MM.1S (cell line): ENCODE measurements at regions not wholly inside any gene's neighbourhood (a gene's known extent, or its start where the extent isn't known, plus 50 kb on each side); places are given as distances from the start of the nearest gene placed in this dataset.

Source experiments
- DNase-seq: peaks from one replicate; pipeline ENCODE4 v3.0.0-alpha.2; 2015
- H2AFZ ChIP-seq: fragments of 300-600 bp; sonication (generic); 2 replicates; pipeline ENCODE4 v1.6.0; 2016; ENCODE audit warnings: antibody characterized with exemption, low read length
- H3F3A ChIP-seq: fragments of 300-600 bp; sonication (generic); 2 replicates; pipeline ENCODE4 v1.6.1; 2016; ENCODE audit warnings: mild to moderate bottlenecking, antibody characterized with exemption, low read length, moderate library complexity, mixed read lengths; ENCODE audit not compliant: insufficient read depth
- H3K27ac ChIP-seq: fragments of 300-600 bp; sonication (generic); 2 replicates; pipeline ENCODE4 v1.5.1; 2016; ENCODE audit warnings: mild to moderate bottlenecking, low read length
- H3K27me3 ChIP-seq: fragments of 300-600 bp; sonication (generic); replicated peaks from 2 replicates; pipeline ENCODE4 v1.6.0; 2016; ENCODE audit warnings: low read length; ENCODE audit not compliant: insufficient read depth
- H3K36me3 ChIP-seq: fragments of 300-600 bp; sonication (generic); replicated peaks from 2 replicates; pipeline ENCODE4 v1.6.1; 2016; ENCODE audit warnings: mild to moderate bottlenecking, low read length, mixed read lengths; ENCODE audit not compliant: insufficient read depth
- H3K4me1 ChIP-seq: fragments of 300-600 bp; sonication (generic); 2 replicates; pipeline ENCODE4 v1.6.1; 2016; ENCODE audit warnings: low read length, mixed read lengths
- H3K4me2 ChIP-seq: fragments of 300-600 bp; sonication (generic); 2 replicates; pipeline ENCODE4 v1.6.0; 2016; ENCODE audit warnings: low read depth, low read length
- H3K4me3 ChIP-seq: fragments of 300-600 bp; sonication (generic); 2 replicates; pipeline ENCODE4 v1.5.1; 2016; ENCODE audit warnings: low read length, mixed read lengths
- H3K79me2 ChIP-seq: fragments of 300-600 bp; sonication (generic); 2 replicates; pipeline ENCODE4 v1.6.1; 2016; ENCODE audit warnings: mixed run types, low read length, mixed read lengths
- H3K9ac ChIP-seq: fragments of 300-600 bp; sonication (generic); 2 replicates; pipeline ENCODE4 v1.6.1; 2016; ENCODE audit warnings: low read length, mixed read lengths
- H3K9me2 ChIP-seq: fragments of 300-600 bp; sonication (generic); replicated peaks from 2 replicates; pipeline ENCODE4 v1.6.1; 2016; ENCODE audit warnings: mild to moderate bottlenecking, low read length, mixed read lengths; ENCODE audit not compliant: insufficient read depth
- H3K9me3 ChIP-seq: fragments of 300-600 bp; sonication (generic); replicated peaks from 2 replicates; pipeline ENCODE4 v1.6.1; 2016; ENCODE audit warnings: mild to moderate bottlenecking, low read length, mixed read lengths; ENCODE audit not compliant: insufficient read depth
- H4K20me1 ChIP-seq: fragments of 300-600 bp; sonication (generic); 2 replicates; pipeline ENCODE4 v1.6.1; 2016; ENCODE audit warnings: mild to moderate bottlenecking, low read length, moderate library complexity, mixed read lengths; ENCODE audit not compliant: insufficient read depth
- EZH2 ChIP-seq: fragments of 300-600 bp; sonication (generic); optimal IDR thresholded peaks from 2 replicates; pipeline ENCODE3; 2017; ENCODE audit warnings: low read depth, mild to moderate bottlenecking, antibody characterized with exemption, low read length, mixed read lengths
- EZH2phosphoT487 ChIP-seq: fragments of 300-600 bp; sonication (generic); IDR thresholded peaks from 2 replicates; pipeline ENCODE4 v1.6.1; 2018; ENCODE audit warnings: antibody characterized with exemption, low read length
- TF ChIP-seq, protein P1 (sequence below): fragments of 300-600 bp; sonication (generic); IDR thresholded peaks from 2 replicates; pipeline ENCODE4 v1.5.1; 2016; ENCODE audit warnings: antibody characterized with exemption, low read length, mixed read lengths

DNA sequence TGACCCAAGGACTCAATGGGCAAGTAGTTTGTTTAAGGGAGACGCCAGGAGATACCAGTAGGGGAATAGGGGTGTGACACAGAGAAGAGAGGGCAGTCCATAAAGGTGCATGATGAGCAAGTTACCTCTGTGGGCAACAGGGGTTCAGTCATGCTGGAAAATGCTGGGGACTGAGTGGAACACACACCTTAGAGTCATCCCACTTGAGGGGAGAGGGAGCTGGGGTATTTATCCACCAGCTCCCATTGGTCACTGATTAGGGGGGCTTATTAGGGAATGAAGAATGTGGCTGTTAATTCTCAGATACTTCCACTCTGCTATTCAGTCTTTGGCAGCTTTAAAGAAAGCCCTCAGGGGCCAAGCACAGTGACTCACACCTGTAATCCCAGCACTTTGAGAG, 67.5 kb upstream of the MRI1 start:
- Histone ChIP-seq H3K9me2 (no peaks in the 10 kb centered on the region), H3K79me2 (no peaks in the 10 kb centered on the region), H3K9me3 (no peaks in the 10 kb centered on the region), H2AFZ (no peak overlapping the region), H3K4me1 (no peaks in the 10 kb centered on the region), H3K9ac (no peak overlapping the region), H3K36me3 (no peaks in the 10 kb centered on the region), H3K27me3 (peaks cover 59% of the 10 kb centered on the region), H4K20me1 (no peaks in the 10 kb centered on the region), H3K4me3 (no peak overlapping the region), H3F3A (no peaks in the 10 kb centered on the region), H3K27ac (no peak overlapping the region), H3K4me2 (no peak overlapping the region)
- DNase-seq = no peak
- TF ChIP-seq, protein P1, sequence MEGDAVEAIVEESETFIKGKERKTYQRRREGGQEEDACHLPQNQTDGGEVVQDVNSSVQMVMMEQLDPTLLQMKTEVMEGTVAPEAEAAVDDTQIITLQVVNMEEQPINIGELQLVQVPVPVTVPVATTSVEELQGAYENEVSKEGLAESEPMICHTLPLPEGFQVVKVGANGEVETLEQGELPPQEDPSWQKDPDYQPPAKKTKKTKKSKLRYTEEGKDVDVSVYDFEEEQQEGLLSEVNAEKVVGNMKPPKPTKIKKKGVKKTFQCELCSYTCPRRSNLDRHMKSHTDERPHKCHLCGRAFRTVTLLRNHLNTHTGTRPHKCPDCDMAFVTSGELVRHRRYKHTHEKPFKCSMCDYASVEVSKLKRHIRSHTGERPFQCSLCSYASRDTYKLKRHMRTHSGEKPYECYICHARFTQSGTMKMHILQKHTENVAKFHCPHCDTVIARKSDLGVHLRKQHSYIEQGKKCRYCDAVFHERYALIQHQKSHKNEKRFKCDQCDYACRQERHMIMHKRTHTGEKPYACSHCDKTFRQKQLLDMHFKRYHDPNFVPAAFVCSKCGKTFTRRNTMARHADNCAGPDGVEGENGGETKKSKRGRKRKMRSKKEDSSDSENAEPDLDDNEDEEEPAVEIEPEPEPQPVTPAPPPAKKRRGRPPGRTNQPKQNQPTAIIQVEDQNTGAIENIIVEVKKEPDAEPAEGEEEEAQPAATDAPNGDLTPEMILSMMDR = no peak
- TF ChIP-seq EZH2 = no peak
- no peak for TF ChIP-seq EZH2phosphoT487

DNA sequence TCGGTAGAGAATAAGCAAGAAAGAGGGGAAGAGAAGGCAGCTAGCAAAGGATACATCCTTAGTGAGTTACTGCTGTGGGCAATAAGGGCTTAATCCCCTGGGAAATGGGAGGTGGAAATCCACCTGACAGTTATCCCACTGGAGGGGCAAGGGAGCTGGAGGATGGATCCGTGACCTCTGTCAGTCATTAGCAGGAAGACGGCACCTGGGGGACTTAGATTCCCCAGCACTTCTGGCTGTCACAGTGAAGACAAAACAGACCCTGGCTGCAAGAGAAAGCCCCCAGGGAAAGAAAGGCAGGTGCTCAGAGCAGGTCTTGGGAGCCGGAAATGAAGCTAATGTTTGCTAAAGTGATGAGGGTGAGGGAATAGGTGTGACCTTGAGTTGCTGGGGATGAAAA, 70.4 kb upstream of the MRI1 start:
- no peaks in the 10 kb centered on the region for H4K20me1 ChIP-seq
- H3F3A ChIP-seq = no peaks in the 10 kb centered on the region
- H3K4me2 ChIP-seq = no peak overlapping the region
- no peak overlapping the region for H3K4me3 ChIP-seq
- H3K9me2 ChIP-seq = no peaks in the 10 kb centered on the region
- no peak overlapping the region for H2AFZ ChIP-seq
- no peaks in the 10 kb centered on the region for H3K9me3 ChIP-seq
- TF ChIP-seq, protein P1 = no peak
- TF ChIP-seq EZH2 = no peak
- no peak for TF ChIP-seq EZH2phosphoT487
- H3K9ac ChIP-seq = no peak overlapping the region
- no peaks in the 10 kb centered on the region for H3K79me2 ChIP-seq
- no peaks in the 10 kb centered on the region for H3K4me1 ChIP-seq
- H3K27me3 ChIP-seq = peaks cover 52% of the 10 kb centered on the region
- no peak overlapping the region for H3K27ac ChIP-seq
- no peak for DNase-seq
- H3K36me3 ChIP-seq = no peaks in the 10 kb centered on the region

DNA sequence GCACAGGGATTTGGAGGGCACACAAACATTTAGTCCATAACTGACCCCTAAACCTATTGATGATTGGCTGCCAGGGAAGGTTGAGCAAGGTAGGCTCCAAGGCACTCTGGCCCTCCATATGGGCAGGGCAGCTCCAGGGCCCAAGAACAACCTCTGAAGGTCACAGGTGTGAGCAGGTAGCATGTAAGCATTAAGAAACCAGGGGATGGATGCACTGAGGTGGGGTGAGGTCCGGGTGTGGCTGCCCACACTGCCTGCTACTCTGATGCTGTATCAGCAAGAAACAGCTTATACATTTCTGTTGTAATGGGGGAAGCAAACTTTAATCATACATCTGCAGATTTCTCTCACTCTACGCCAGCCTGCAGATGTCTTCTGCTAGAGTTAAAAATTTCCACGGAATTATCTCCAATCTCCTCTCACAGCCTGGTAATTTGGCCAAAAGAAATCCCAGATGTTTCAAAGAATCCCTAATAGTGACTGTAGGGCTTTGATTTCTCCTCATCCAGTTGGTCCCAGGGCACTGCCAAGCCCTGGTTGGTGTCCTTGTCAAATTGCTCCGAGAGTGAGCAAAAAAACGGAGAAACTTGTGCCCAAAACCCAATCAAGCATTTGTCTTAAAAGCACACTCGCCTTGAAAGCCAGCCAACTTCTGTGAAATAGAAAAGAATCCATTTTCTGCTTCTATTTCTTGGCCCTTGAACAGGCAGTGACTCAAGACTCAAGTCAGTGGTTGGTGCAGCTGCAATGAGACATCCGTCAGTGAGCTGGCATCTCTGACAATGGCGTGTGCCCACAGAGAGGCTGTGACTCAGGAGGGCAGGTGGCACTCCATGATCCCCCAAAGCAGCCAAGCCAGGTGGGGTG, 72.5 kb upstream of the MRI1 start:
- no peaks in the 10 kb centered on the region for H3K4me1 ChIP-seq
- TF ChIP-seq EZH2 = no peak
- no peak for TF ChIP-seq EZH2phosphoT487
- TF ChIP-seq, protein P1 = no peak

More for the DNA sequence above, 72.5 kb upstream of the MRI1 start:
- Histone ChIP-seq H3K9me2 (no peaks in the 10 kb centered on the region), H3K4me3 (no peak overlapping the region), H3K4me2 (no peak overlapping the region), H3F3A (no peaks in the 10 kb centered on the region), H3K36me3 (no peaks in the 10 kb centered on the region), H3K9me3 (no peaks in the 10 kb centered on the region), H3K79me2 (no peaks in the 10 kb centered on the region), H3K27me3 (peaks cover 59% of the 10 kb centered on the region), H3K27ac (no peak overlapping the region), H4K20me1 (no peaks in the 10 kb centered on the region), H3K9ac (no peak overlapping the region), H2AFZ (no peak overlapping the region)
- no peak for DNase-seq
